VCaP (cell line): ENCODE measurements at regions not wholly inside any gene's neighbourhood (a gene's known extent, or its start where the extent isn't known, plus 50 kb on each side); places are given as distances from the start of the nearest gene placed in this dataset.

Experiments
- H3K27ac ChIP-seq: fragments of 450-650 bp; 2 replicates; pipeline ENCODE4 v1.5.1; 2017
- TF ChIP-seq, protein P1 (sequence below): fragments of 450-650 bp; conservative IDR thresholded peaks from 2 replicates; pipeline ENCODE4 v1.5.1; 2017; ENCODE audit warnings: mild to moderate bottlenecking, moderate library complexity

- TF ChIP-seq, protein P1, sequence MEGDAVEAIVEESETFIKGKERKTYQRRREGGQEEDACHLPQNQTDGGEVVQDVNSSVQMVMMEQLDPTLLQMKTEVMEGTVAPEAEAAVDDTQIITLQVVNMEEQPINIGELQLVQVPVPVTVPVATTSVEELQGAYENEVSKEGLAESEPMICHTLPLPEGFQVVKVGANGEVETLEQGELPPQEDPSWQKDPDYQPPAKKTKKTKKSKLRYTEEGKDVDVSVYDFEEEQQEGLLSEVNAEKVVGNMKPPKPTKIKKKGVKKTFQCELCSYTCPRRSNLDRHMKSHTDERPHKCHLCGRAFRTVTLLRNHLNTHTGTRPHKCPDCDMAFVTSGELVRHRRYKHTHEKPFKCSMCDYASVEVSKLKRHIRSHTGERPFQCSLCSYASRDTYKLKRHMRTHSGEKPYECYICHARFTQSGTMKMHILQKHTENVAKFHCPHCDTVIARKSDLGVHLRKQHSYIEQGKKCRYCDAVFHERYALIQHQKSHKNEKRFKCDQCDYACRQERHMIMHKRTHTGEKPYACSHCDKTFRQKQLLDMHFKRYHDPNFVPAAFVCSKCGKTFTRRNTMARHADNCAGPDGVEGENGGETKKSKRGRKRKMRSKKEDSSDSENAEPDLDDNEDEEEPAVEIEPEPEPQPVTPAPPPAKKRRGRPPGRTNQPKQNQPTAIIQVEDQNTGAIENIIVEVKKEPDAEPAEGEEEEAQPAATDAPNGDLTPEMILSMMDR = no peak
- H3K27ac ChIP-seq = no peak overlapping the region
Observed at GRCh38 chr14:89589400-89590118, 172.5 kb upstream of the FOXN3 start.

DNA sequence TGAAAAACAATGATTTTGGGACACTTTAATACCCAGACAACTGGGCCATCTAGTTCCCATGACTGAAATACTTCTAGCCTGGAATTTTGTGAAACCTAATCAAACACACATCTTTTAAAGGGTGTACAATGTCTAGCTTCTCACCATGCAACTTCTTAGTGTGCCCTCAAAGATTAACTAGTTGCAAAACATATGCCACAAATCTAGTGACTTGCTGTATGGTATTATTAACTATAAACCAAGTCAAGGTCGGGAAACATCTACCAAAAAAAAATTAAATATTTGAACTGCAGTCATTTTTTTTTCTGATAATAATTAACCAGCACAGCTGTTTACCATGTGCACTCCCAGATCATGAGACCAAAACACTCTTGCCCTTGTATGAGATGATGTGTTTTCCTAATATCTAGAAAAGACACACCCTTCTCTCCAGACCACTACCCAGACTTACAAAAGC lies 171.8 kb upstream of the FOXN3 start:
- TF ChIP-seq, protein P1 = no peak
- no peak overlapping the region for H3K27ac ChIP-seq

DNA sequence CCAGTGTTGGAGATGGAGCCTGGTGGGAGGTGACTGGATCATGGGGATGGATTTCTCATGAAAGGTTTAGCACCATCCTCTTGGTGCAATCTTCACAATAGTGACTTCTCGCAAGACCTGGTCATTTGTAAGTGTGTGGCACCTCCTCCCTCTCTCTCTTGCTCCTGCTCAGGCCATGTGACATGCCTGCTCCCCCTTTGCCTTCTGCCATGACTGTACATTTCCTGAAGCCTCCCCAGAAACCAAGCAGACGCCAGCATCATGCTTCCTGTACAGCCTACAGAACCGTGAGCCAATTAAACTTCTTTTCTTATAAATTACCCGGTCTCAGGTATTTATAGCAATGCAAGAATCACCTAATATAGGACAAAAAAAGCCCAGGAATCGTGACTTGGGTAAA lies 171.0 kb upstream of the FOXN3 start:
- TF ChIP-seq, protein P1 = no peak
- no peak overlapping the region for H3K27ac ChIP-seq

DNA sequence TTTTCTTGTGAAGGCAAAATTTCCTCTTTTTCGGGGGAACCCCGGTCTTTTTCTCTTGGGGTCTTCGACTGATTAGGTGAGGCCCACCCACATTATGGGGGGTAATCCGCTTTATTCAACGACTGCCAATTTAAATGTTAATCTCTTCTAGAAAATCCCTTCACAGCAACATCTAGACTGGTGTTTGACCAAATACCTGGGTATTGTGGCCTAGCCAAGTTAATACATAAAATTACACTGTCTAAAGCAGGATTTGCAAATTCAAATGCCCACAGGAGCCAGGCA lies 170.0 kb upstream of the FOXN3 start:
- H3K27ac ChIP-seq = no peak overlapping the region
- TF ChIP-seq, protein P1 = no peak

- TF ChIP-seq, protein P1 = no peak
Observed at GRCh38 chr14:89586258-89587135, 169.5 kb upstream of the FOXN3 start.

DNA sequence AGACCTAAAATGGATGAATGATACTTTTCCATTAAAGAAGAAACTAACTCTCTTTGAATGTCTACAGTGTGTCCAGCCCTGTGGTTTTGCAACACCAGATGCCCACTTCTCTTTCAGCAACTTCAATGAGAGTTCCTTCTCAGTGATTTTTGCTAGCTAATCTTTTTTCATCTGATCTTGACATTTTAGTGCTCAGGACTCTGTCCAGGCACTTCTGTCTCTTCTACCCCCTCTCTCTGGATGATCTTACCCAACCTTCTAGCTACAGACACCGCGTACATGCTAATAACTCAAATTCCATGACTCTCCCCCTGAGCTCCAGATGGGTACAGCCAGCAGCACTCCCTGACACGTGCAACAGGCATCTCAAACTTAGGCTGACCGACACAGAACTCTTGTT lies 161.1 kb upstream of the FOXN3 start:
- TF ChIP-seq, protein P1 = no peak
- H3K27ac ChIP-seq = no peak overlapping the region

More at GRCh38 chr14:89586258-89587135, 169.5 kb upstream of the FOXN3 start:
- no peak overlapping the region for H3K27ac ChIP-seq

- TF ChIP-seq, protein P1 = no peak
- H3K27ac ChIP-seq = no peak overlapping the region
Observed at GRCh38 chr14:89576960-89577359, 159.9 kb upstream of the FOXN3 start.
